ENCODE measurements at regions not wholly inside any gene's neighbourhood (a gene's known extent, or its start where the extent isn't known, plus 50 kb on each side); places are given as distances from the start of the nearest gene placed in this dataset.

DNA sequence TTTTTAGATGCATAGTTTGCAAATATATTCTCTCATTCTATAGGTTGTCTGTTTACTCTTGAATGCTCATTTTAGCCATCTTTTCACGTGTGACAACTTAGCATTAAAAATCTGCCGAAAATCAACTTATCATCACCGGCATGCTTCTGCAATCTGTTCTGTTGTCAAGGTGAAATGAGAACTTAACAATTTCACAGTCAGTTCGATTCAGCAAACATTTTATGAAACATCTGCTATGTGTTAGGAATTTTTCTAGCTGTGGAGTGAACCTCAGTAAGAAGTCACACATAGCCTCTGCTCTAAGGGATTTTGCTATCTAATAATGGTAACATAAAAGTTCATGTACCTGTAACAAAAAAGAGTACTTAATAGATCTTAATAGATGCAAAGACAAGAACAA is 256.1 kb downstream of the ZWINT start:
- TF ChIP-seq, protein P1, sequence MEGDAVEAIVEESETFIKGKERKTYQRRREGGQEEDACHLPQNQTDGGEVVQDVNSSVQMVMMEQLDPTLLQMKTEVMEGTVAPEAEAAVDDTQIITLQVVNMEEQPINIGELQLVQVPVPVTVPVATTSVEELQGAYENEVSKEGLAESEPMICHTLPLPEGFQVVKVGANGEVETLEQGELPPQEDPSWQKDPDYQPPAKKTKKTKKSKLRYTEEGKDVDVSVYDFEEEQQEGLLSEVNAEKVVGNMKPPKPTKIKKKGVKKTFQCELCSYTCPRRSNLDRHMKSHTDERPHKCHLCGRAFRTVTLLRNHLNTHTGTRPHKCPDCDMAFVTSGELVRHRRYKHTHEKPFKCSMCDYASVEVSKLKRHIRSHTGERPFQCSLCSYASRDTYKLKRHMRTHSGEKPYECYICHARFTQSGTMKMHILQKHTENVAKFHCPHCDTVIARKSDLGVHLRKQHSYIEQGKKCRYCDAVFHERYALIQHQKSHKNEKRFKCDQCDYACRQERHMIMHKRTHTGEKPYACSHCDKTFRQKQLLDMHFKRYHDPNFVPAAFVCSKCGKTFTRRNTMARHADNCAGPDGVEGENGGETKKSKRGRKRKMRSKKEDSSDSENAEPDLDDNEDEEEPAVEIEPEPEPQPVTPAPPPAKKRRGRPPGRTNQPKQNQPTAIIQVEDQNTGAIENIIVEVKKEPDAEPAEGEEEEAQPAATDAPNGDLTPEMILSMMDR (IDR thresholded peaks at IDR 0.05): no peak
- TF ChIP-seq EZH2 (IDR thresholded peaks at IDR 0.05): no peak

All from neural progenitor cell (in vitro differentiated cells).